GM19467 (cell line): ENCODE measurements at regions not wholly inside any gene's neighbourhood (a gene's known extent, or its start where the extent isn't known, plus 50 kb on each side); places are given as distances from the start of the nearest gene placed in this dataset.
"Not testable (repeated sequence)": the region's sequence is repeated elsewhere in the genome, so short reads cannot be mapped to it uniquely, and the experiment has no call there.

Experiments used
- ATAC-seq: cut with Tn5 transposase; IDR thresholded peaks from one replicate; pipeline ENCODE4 v1.9.1; 2021; ENCODE audit warnings: mild to moderate bottlenecking, moderate library complexity; ENCODE audit not compliant: unreplicated experiment

- ATAC-seq, result no peak
Observed at GRCh38 chr21:15932726-15933125, 202.9 kb downstream of the USP25 start.

DNA sequence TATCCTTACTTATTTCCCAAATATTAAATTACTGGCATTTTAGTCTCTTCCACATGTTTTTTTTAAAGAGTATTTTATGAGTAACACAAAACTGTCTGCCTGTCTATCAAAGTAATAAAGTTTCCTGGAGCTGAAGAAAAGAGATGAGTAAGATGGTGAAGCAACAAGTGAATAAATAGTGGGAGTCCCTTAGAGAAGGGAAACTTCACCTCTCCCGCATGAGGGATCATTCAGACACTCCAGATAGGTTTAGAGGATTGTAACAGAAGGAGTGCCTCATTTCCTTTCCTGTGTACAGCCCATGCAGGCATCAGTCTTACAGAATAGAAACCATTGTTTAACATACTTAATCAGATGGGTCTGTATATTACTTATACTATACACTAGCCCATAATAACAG, 205.7 kb downstream of the USP25 start:
- no peak for ATAC-seq

GRCh38 chr21:15943009-15943666, 213.4 kb downstream of the USP25 start:
- ATAC-seq, result no peak

DNA sequence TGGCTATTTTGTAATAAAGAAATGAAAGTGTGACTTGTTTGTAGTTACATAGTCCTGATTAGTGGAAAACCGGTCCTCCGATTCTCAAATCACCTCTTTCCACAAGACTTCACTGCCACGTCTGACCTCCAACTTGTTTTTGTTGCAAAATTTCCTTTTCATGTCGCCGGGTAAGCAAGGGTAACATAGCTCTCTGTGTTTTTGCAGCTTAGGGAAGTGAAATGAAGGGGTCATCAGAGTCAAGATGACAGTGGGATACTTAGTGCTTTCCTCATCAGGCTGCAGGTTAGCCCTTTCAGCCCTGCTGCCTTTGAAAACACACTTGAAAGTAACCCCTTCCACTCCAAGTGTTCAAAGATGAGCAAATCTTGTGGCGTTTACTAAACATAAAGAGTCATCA, 217.9 kb downstream of the USP25 start:
- ATAC-seq, result no peak

GRCh38 chr21:15953551-15954116, 223.9 kb downstream of the USP25 start:
- no peak for ATAC-seq

DNA sequence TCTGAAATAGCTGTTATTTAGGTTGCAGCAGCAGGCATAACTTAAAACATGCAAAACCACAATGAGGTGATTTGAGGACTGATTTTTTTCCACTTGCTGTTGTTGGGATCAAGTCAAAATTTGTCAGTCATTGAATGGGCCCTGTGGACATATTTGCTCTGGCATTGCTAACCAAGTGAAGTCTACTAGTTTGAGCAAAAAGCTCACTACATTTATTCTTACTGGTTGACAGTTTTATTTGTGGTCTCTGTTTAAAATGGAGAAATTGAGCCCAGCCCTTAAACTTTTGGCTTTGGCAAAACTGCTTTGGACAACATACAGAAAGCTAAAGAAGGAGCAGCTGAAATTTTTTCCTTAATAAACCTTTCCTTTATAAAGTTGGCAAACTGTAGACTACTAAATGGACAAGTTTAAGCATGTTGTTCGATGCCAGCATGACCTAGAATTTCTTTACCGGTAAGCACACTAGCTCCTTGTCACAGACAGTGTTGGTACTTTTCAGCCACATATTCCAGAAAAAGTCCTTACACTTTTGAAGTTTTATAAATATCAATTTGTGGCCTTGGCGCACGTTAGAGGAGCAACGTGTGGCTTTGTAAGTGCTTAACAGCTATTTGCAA, 234.6 kb downstream of the USP25 start:
- no peak for ATAC-seq

- no peak for ATAC-seq
Observed at GRCh38 chr21:15966231-15966630, 236.4 kb downstream of the USP25 start.

GRCh38 chr21:15966651-15967050, 236.9 kb downstream of the USP25 start:
- no peak for ATAC-seq

- no peak for ATAC-seq
Observed at GRCh38 chr21:15967661-15968060, 237.9 kb downstream of the USP25 start.

- no peak for ATAC-seq
Observed at GRCh38 chr21:15968776-15969310, 239.1 kb downstream of the USP25 start.

GRCh38 chr21:15976807-15977206, 247.0 kb downstream of the USP25 start:
- no peak for ATAC-seq

DNA sequence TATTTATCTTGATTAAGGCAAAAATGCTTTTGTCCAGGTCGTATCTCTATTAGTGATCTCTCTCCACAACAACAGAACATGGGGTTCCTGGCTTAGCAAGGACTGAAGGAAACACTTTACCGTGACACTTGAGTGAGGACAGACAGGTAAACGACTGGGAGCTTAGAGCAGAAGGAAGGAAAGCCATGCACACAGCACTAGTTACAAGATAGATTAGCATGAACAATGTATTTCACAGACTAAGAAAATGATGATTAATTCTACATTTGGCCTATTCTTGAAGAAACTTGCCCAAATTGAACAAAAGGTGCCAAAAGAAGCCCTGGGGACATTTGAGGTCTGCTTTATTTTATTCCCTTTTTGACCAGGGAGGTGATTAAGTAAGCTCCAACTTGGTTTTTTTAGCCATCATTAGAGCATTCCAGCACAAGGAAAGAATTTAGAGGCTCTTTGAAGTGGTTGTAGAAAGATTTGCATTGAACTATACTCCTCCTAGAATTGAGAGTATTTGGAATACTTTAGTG, 248.5 kb downstream of the USP25 start:
- ATAC-seq, result no peak

GRCh38 chr21:15979493-15979892, 249.7 kb downstream of the USP25 start:
- not testable (repeated sequence) for ATAC-seq

- no peak for ATAC-seq
Observed at GRCh38 chr21:15986277-15986676, 256.5 kb downstream of the USP25 start.

GRCh38 chr21:15992171-15992570, 262.4 kb downstream of the USP25 start:
- no peak for ATAC-seq

DNA sequence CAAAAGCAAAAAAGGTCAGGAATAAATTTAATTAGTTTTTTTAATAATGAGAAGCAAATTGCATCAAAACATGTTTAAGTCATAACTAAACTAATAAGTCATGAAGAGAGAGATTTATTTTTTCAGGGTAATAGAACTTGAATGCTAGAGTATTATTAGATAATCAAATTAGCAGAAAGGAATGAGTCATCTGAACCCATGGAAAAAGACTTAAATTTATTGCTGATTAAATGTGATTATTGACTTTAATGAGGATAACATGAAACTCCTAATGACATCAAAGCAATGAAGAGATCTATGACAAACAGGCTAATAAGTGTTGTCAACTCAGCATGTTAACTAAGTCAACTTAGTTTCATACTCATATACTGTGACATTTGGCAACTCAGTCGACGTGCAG, 264.2 kb downstream of the USP25 start:
- ATAC-seq, result no peak

DNA sequence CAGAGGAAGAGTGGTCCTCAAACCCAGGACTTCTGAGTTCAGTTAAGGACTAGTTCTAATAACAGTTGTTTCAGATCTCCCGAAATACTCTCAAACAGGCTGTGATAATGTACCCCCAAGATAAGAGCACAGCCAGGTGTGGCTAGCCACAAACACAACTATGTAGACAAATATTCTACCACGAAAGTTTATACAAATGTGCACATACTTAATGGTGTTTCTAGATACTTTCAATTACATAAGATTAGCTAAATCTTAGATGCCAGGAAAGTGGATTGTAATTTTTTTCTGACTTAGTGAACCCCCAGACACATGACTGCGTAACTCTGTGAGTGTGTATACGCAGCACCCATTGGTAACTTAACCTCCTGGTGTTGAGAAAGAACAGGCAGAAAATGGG, 270.0 kb downstream of the USP25 start:
- no peak for ATAC-seq

DNA sequence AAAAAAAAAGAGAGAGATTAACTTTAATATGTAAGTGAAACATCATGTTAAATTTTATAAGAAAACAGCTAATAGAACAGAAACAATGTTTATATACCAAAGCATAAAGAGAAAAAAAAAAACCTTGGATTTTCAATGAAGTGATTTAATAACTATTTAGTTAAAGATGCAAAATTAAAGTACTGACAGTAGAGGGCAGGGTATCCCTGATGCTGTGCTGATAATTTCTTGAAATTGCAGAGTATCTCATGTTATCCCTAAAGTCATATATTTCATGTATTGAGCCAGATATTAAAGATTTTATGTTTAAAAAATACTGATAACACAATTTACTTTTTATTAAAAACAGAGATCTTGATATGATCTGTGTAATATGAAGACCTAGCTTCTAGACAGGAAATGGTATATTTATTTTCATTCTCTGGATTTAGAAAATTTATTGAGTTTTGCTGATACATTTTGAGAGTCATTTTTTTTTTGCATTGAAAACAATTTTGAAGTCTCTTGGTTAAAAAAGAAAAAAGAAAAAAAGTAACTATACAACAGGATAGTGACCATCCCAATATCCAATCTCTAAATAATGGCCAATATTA, 273.2 kb downstream of the USP25 start:
- no peak for ATAC-seq

DNA sequence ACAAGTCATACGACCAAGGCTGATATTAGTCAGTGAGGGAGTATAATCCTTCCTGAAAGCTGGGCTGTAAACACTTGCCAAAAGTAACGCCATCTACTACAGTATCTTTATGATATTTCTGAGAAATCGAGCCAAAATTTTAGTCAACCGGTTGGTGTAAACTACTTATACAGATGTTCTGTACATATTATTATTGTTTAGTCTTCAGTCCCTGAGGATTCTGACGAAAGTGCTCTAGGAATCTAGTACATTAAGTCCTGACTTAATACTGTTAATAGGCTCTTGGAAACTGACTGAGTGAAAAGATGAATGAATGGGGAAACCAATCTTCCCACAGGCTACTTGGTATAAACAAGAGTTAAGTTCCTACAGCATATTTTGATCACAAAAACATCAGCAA, 274.3 kb downstream of the USP25 start:
- no peak for ATAC-seq

DNA sequence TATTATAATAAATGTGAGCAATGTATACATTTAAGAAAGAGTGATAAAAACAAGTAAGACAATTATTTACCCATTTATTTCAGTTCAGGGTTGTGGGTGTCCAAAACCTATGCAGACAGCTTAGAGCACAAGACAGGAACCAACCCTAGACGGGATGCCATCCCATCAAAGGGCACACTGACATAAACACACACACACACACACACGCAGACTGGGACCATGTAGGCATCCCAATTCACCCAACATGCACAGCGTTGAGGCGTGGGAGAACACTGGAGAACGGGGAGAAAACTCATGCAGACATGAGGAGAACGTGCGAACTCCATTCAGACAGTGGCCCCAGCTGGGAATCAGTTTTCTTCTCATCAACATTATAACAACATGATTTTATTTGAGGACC, 274.7 kb downstream of the USP25 start:
- ATAC-seq, result no peak

GRCh38 chr21:16005996-16006395, 276.2 kb downstream of the USP25 start:
- no peak for ATAC-seq

DNA sequence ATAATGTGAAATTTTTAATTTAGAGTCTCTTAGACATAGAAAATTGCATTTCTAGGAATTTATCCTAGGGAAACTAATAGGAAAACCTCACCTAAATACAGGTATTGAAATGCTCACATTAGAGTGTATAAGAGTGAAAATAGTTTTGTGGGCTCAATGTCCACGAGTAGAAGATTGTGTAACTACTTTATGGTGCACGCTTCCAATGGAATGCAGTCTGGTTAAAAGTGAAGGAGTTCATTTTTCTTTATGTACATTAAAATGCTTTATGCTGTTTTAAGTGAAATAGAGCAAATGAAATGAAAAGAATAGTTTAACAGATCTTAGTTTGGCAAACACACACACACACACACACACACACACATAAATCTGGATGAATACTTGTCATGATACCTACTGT, 278.2 kb downstream of the USP25 start:
- ATAC-seq, result no peak
